Motor neuron (in vitro differentiated cells): ENCODE measurements at regions not wholly inside any gene's neighbourhood (a gene's known extent, or its start where the extent isn't known, plus 50 kb on each side); places are given as distances from the start of the nearest gene placed in this dataset.

ENCODE experiments used
- ATAC-seq, 8 experiments: fragments of 200-7000 bp; cut with Tn5 transposase; replicated peaks in 6 of 8; 2 replicates each; pipeline ENCODE4 v1.8.0; 2021; ENCODE audit warnings: mild to moderate bottlenecking in 8 of 8, moderate library complexity in 8 of 8
- H3K27ac ChIP-seq, 2 donors: fragments of 250-450 bp; sonication (Bioruptor Pico); 2 replicates each; pipeline ENCODE4 v1.9.0; 2021; ENCODE audit warnings: antibody characterized with exemption in 2 of 2, mild to moderate bottlenecking in 2 of 2, moderate library complexity in 1 of 2
- H3K4me1 ChIP-seq, 2 donors: fragments of 250-450 bp; sonication (Bioruptor Pico); replicated peaks in 1 of 2; 2 replicates each; pipeline ENCODE4 v1.6.1; 2021; ENCODE audit warnings: antibody characterized with exemption in 2 of 2, mild to moderate bottlenecking in 2 of 2, moderate library complexity in 1 of 2
- H3K4me3 ChIP-seq, 5 donors: fragments of 250-450 bp; sonication (Bioruptor Pico); 2 replicates each; pipeline ENCODE4 v1.9.0; 2021; ENCODE audit warnings: antibody characterized with exemption in 5 of 5, mild to moderate bottlenecking in 5 of 5, moderate library complexity in 4 of 5
- WGBS, 10 experiments: fragments of 450-650 bp; shearing (Covaris generic); methylation state at CpG; one replicate each; pipeline ENCODE4 v1.0.0; 2022; 5-methylcytosine and 5-hydroxymethylcytosine counted together
- in situ Hi-C, 9 experiments: fragments of 400-800 bp; cut with MboI; loops; one replicate each; pipeline ENCODE4 v1.15.0; 2021; ENCODE audit warnings: low sequenced_read_pairs in 9 of 9, low pct_unique_long_range_greater_than_20kb in 2 of 9; ENCODE audit not compliant: unreplicated experiment in 9 of 9

GRCh38 chr1:106876384-106876783 lies 180.1 kb upstream of the PRMT6 start:
- in situ Hi-C loops, result no loop called here
- no peak for ATAC-seq
- 0 to 93% (median 73%) methylated on average over 1 to 3 of the region's 3 CpGs; no CpG with 5 or more reads in 2 of the 10 experiments for WGBS, 10 experiments

DNA sequence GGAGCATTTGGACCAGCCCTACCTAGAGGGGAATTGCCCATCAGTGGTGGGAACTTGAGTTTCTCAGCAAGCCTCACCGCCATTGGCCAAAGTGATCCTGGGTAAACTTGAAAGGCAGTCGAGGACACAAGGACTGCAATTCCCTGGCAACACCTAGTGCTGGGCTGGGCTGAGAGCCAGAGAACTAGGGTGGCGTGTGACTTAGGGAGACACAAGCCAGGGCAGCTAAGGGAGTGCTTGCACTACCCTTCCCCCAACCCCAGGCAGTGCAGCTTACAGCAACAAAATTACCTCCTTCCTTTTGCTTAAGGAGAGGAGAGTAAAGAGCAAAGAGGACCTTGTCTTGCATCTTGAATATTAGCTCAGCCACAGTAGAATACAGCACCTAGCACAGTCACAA lies 176.9 kb upstream of the PRMT6 start:
- WGBS, 10 experiments, result 17 to 86% (median 69%) methylated on average over 1 to 3 of the region's 3 CpGs; no CpG with 5 or more reads in 5 of the 10 experiments
- peak in 3 of 8 experiments; percentile 49 to 66 (median 64) for ATAC-seq
- no peak overlapping the region for H3K27ac ChIP-seq
- H3K4me1 ChIP-seq, result no peaks in the 10 kb centered on the region
- H3K4me3 ChIP-seq, result no peak overlapping the region
- in situ Hi-C loops, result no loop called here

More at GRCh38 chr1:106876384-106876783, 180.1 kb upstream of the PRMT6 start:
- no peak overlapping the region for H3K27ac ChIP-seq
- no peak overlapping the region for H3K4me3 ChIP-seq
- no peaks in the 10 kb centered on the region for H3K4me1 ChIP-seq

DNA sequence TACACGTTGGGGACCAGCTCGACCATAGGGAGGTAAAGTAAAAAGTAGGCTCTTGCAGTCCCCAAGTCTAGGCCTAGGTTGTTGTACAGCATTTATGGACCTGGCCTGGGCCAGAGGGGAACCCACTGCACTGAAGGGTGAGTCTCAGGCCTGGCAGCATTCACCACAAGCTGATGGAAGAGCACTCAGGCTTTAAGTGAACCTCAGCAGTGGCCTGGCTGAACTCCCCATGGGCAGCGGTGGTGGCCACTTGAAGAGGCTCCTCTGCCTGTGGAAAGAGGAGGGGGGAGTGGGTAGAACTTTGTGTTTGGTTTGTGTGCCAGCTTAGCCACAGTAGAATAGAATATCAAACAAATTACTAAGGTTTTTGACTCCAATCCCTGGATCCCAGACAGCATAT lies 176.2 kb upstream of the PRMT6 start:
- in situ Hi-C loops, result no loop called here

DNA sequence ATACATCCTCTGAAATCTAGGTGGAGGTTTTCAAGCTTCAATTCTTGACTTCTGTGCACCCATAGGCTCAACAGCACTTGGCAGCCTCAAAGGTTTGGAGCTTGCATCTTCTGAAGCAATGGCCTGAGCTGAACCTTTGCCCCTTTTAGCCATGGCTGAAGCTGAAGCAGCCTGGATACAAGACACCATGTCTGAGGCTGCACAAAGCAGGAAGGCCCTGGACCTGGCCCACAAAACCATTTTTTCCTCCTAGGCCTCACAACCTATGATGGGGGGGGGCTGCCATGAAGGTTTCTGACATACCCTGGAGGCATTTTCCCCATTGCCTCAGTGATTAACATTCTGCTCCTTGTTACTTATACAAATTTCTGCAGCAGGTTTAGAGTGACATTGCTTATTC lies 173.3 kb upstream of the PRMT6 start:
- Histone ChIP-seq H3K4me3 (no peak overlapping the region), H3K4me1 (peaks cover under 1 to 8% of the 10 kb centered on the region in 2 donors), H3K27ac (no peak overlapping the region)
- no peak for ATAC-seq
- in situ Hi-C loops, result no loop called here

More for the DNA sequence above, 176.2 kb upstream of the PRMT6 start:
- Histone ChIP-seq H3K4me1 (no peaks in the 10 kb centered on the region), H3K4me3 (no peak overlapping the region), H3K27ac (no peak overlapping the region)
- WGBS, 10 experiments, result 20 to 100% (median 90%) methylated on average over 1 to 3 of the region's 3 CpGs; no CpG with 5 or more reads in 3 of the 10 experiments
- ATAC-seq, result no peak

DNA sequence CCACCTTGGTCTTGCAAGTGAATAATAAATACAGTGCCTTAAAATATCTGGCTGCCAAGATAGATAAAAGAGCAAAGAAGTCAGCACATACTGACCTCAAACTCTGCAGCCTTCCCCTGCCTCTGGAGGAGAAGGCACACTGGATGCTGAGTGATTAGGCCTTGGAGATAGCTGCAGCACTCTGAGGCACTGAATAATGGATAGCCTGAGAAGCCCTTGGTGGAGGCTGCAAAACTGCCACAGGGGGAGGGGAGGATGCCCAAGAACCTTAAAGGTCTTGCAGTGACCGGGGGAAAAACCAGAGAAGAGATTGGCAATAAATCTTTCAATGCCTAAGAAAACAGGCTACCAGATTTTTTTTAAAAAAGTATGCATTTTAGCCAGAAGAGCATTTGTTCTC lies 167.4 kb upstream of the PRMT6 start:
- 0 to 14% (median 5%) methylated on average over 1 of the region's 1 CpG; no CpG with 5 or more reads in 4 of the 10 experiments for WGBS, 10 experiments
- in situ Hi-C loops, result no loop called here
- H3K27ac ChIP-seq, result no peak overlapping the region
- no peak overlapping the region for H3K4me3 ChIP-seq
- peak in 5 of 8 experiments; percentile 37 to 85 (median 79) for ATAC-seq
- H3K4me1 ChIP-seq, result peaks cover 12 to 25% of the 10 kb centered on the region in 2 donors

- WGBS, 10 experiments, result 25 to 96% (median 80%) methylated on average over 2 to 5 of the region's 5 CpGs
Measured at GRCh38 chr1:106889583-106889982, 166.9 kb upstream of the PRMT6 start.

GRCh38 chr1:106897976-106898375 lies 158.5 kb upstream of the PRMT6 start:
- Histone ChIP-seq H3K4me3 (no peak overlapping the region), H3K27ac (no peak overlapping the region), H3K4me1 (no peaks in the 10 kb centered on the region)
- peak in 1 of 8 experiments; percentile 21 for ATAC-seq
- in situ Hi-C loops, result no loop called here

More at GRCh38 chr1:106889583-106889982, 166.9 kb upstream of the PRMT6 start:
- Histone ChIP-seq H3K4me3 (no peak overlapping the region), H3K4me1 (peaks cover 12 to 25% of the 10 kb centered on the region in 2 donors), H3K27ac (no peak overlapping the region)
- in situ Hi-C loops, result no loop called here
- ATAC-seq, result peak in 5 of 8 experiments; percentile 28 to 75 (median 50)

GRCh38 chr1:106899644-106900043 lies 156.8 kb upstream of the PRMT6 start:
- ATAC-seq, result no peak
- in situ Hi-C loops, result no loop called here
- WGBS, 10 experiments, result 0 to 98% (median 84%) methylated on average over 1 to 4 of the region's 4 CpGs; no CpG with 5 or more reads in 2 of the 10 experiments
- H3K4me1 ChIP-seq, result no peaks in the 10 kb centered on the region
- H3K4me3 ChIP-seq, result no peak overlapping the region
- H3K27ac ChIP-seq, result no peak overlapping the region

GRCh38 chr1:106907795-106908194 lies 148.7 kb upstream of the PRMT6 start:
- H3K4me1 ChIP-seq, result no peaks in the 10 kb centered on the region
- H3K4me3 ChIP-seq, result no peak overlapping the region
- ATAC-seq, result no peak
- in situ Hi-C loops, result no loop called here
- H3K27ac ChIP-seq, result no peak overlapping the region

DNA sequence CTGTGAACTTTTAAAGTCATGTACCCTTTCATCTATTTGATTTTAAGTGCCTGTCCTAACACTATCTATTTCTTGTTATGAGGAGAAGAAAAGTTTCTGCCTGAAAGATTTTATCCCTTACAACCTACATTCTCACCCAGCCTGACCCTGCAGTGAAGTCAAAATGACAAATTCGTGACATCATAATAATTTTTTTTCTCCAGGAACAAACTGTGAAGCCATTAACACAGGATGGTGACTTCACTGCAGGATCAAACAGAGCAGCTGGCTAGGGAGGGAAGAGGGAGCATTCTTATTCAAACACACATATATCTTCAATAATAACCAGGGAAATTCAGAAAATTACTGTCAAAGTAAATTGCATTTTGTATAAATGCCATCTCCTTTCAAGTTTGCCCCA lies 147.8 kb upstream of the PRMT6 start:
- H3K4me1 ChIP-seq, result no peaks in the 10 kb centered on the region
- peak in 4 of 8 experiments; percentile 39 to 87 (median 68) for ATAC-seq
- no peak overlapping the region for H3K27ac ChIP-seq
- in situ Hi-C loops, result no loop called here
- H3K4me3 ChIP-seq, result no peak overlapping the region
- 0 to 82% (median 50%) methylated on average over 1 of the region's 1 CpG; no CpG with 5 or more reads in 3 of the 10 experiments for WGBS, 10 experiments

DNA sequence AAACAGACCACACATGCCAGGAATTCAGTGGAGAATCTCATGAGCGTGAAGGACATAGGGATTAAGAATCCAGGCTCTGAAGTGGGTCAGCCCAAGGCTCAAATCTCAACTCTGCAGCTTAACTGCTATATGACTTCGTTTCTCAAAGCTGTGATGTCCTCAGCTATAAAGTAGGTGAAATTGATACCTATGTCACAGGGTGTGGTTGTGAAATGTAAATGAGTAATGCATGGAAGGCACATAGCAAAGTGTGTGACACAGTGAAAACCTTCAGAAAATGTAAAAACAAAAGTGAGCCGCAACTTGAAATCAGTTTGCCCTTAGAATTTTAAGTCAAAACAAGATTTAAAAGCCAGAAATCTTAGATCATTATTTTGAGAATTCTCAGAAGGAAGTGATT lies 145.7 kb upstream of the PRMT6 start:
- Histone ChIP-seq H3K4me3 (no peak overlapping the region), H3K4me1 (no peaks in the 10 kb centered on the region), H3K27ac (no peak overlapping the region)
- WGBS, 10 experiments, result 0 to 100% (median 81%) methylated on average over 1 to 3 of the region's 3 CpGs
- in situ Hi-C loops, result no loop called here
- peak in 3 of 8 experiments; percentile 37 to 83 (median 81) for ATAC-seq

DNA sequence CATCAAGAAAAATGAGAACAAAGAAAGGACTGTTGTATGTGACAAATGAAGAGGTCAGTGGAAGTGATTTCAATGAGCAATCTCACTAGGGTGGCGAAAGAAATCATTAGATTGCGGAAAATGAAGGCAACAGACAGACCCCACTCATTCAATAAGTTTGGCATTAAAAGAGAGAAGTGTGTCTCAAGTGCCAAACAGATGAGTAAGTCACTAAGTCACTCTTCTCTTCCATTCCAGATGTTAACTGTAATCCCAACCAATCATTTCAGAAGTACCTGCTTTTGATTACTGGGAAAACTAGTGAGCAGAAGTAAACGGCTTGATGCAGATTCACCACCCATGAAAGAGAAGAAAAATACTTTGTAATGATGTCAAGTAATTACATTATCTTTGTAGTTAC lies 144.3 kb upstream of the PRMT6 start:
- H3K4me1 ChIP-seq, result no peaks in the 10 kb centered on the region
- H3K4me3 ChIP-seq, result no peak overlapping the region
- no peak overlapping the region for H3K27ac ChIP-seq
- 5 to 94% (median 56%) methylated on average over 2 to 3 of the region's 3 CpGs; no CpG with 5 or more reads in 2 of the 10 experiments for WGBS, 10 experiments
- no peak for ATAC-seq
- in situ Hi-C loops, result no loop called here

- no peak overlapping the region for H3K4me3 ChIP-seq
- in situ Hi-C loops, result no loop called here
- no peak for ATAC-seq
- no peaks in the 10 kb centered on the region for H3K4me1 ChIP-seq
- H3K27ac ChIP-seq, result no peak overlapping the region
Measured at GRCh38 chr1:106921186-106921585, 135.3 kb upstream of the PRMT6 start.

DNA sequence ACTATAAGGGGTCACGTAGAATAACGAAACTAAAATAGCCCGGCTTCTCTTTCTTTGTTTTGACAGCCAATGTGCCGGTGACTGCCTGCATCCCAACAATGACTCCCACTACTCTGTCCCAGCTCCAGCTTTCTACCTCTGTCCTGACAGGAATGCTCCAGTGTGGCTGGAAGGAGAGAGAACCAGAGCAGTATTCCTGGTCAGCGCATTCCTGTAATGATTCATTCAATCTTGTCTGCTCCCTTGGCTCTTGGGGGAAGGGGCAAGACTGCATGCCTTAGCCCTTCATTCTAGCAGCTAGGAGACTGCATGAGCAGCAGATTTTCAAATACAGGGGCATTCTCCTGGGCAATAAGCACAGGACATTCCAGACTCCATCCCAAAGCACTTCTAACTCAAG lies 132.1 kb upstream of the PRMT6 start:
- in situ Hi-C loops, result no loop called here
- no peak overlapping the region for H3K4me3 ChIP-seq
- H3K27ac ChIP-seq, result no peak overlapping the region
- peak in 4 of 8 experiments; percentile 22 to 94 (median 58) for ATAC-seq
- H3K4me1 ChIP-seq, result no peaks in the 10 kb centered on the region
- 40 to 100% (median 76%) methylated on average over 1 to 5 of the region's 5 CpGs for WGBS, 10 experiments
